OCI-LY7 (cell line): ENCODE measurements at regions not wholly inside any gene's neighbourhood (a gene's known extent, or its start where the extent isn't known, plus 50 kb on each side); places are given as distances from the start of the nearest gene placed in this dataset.

Source experiments
- BruUV-seq: library from RNA; stranded (reverse); fragments of 400-500 nt; replicated peaks from 2 replicates; lab custom pipeline; 2021; lab: Mats Ljungman, UMichigan
- CTCF ChIA-PET: fragments of 300-600 bp; sonication (Branson Sonifier 250); formaldehyde crosslinking; loops from one replicate; lab custom pipeline; 2022; ENCODE audit warnings: antibody characterized with exemption; ENCODE audit not compliant: unreplicated experiment; lab: Charles Lee
- POLR2A ChIA-PET: fragments of 300-600 bp; sonication (Branson Sonifier 250); formaldehyde crosslinking; loops from one replicate; lab custom pipeline; 2022; ENCODE audit warnings: antibody characterized with exemption; lab: Charles Lee
- DNase-seq: peaks from one replicate; pipeline ENCODE4 v3.0.0-alpha.2; 2015; ENCODE audit warnings: low spot score
- H2AFZ ChIP-seq: fragments of 200-600 bp; sonication (generic), shearing (Covaris generic); 2 replicates; pipeline ENCODE4 v1.6.1; 2014; ENCODE audit warnings: mild to moderate bottlenecking, antibody characterized with exemption, low read length, moderate library complexity
- H3K27ac ChIP-seq: fragments of 200-600 bp; sonication (generic); 2 replicates; pipeline ENCODE4 v1.5.1; 2014; ENCODE audit warnings: mixed run types, low read depth, mild to moderate bottlenecking, moderate library complexity, low read length, inconsistent platforms; ENCODE audit not compliant: poor library complexity, severe bottlenecking
- H3K36me3 ChIP-seq: fragments of 200-600 bp; sonication (generic); 2 replicates; pipeline ENCODE4 v1.6.1; 2014; ENCODE audit warnings: mild to moderate bottlenecking, antibody characterized with exemption, low read length, moderate library complexity, mixed read lengths; ENCODE audit not compliant: insufficient read depth
- H3K4me1 ChIP-seq: fragments of 200-600 bp; sonication (generic); 2 replicates; pipeline ENCODE4 v1.5.1; 2014; ENCODE audit warnings: mild to moderate bottlenecking, low read length; ENCODE audit not compliant: insufficient read depth, poor library complexity, severe bottlenecking
- H3K4me2 ChIP-seq: fragments of 200-600 bp; sonication (generic); 2 replicates; pipeline ENCODE4 v1.6.1; 2014; ENCODE audit warnings: mild to moderate bottlenecking, low read length
- H3K4me3 ChIP-seq: fragments of 200-600 bp; sonication (generic); 2 replicates; pipeline ENCODE4 v1.5.1; 2014; ENCODE audit warnings: mild to moderate bottlenecking, low read depth, low read length; ENCODE audit not compliant: poor library complexity, severe bottlenecking
- H3K79me2 ChIP-seq: fragments of 200-600 bp; sonication (generic); 2 replicates; pipeline ENCODE4 v1.6.1; 2016; ENCODE audit warnings: low read depth, mild to moderate bottlenecking, low read length, moderate library complexity, mixed read lengths; ENCODE audit not compliant: insufficient read depth
- H3K9me2 ChIP-seq: fragments of 200-600 bp; sonication (generic); 2 replicates; pipeline ENCODE4 v1.6.1; 2016; ENCODE audit warnings: mild to moderate bottlenecking, low read length, mixed read lengths; ENCODE audit not compliant: insufficient read depth
- H3K9me3 ChIP-seq: fragments of 200-600 bp; sonication (generic); 2 replicates; pipeline ENCODE4 v1.6.1; 2014; ENCODE audit warnings: mild to moderate bottlenecking, mixed run types, low read length, mixed read lengths
- H4K20me1 ChIP-seq: fragments of 200-600 bp; sonication (generic); 2 replicates; pipeline ENCODE4 v1.6.1; 2014; ENCODE audit warnings: mild to moderate bottlenecking, antibody characterized with exemption, low read length, moderate library complexity, mixed read lengths; ENCODE audit not compliant: insufficient read depth
- CTCF ChIP-seq: fragments of 200-600 bp; sonication (generic); conservative IDR thresholded peaks from 2 replicates; pipeline ENCODE4 v1.5.1; 2014; ENCODE audit warnings: mild to moderate bottlenecking, antibody characterized with exemption, low read length, moderate library complexity, mixed read lengths
- EZH2phosphoT487 ChIP-seq: fragments of 200-600 bp; sonication (generic); IDR thresholded peaks from 2 replicates; pipeline ENCODE4 v1.6.1; 2018; ENCODE audit warnings: low read depth, borderline replicate concordance, mild to moderate bottlenecking, mixed run types, antibody characterized with exemption, low read length, moderate library complexity, mixed read lengths
- intact Hi-C: fragments of 100-400 bp; cut with micrococcal nuclease; formaldehyde crosslinking; loops from one replicate; pipeline ENCODE4 v1.10.0; 2022; ENCODE audit not compliant: unreplicated experiment

GRCh38 chr14:25233613-25234012 is 183.7 kb upstream of the STXBP6 start:
- BruUV-seq: no TSS peak
- H2AFZ ChIP-seq: no peak overlapping the region
- H3K36me3 ChIP-seq: no peaks in the 10 kb centered on the region
- H3K27ac ChIP-seq: no peak overlapping the region
- no peak for DNase-seq
- POLR2A ChIA-PET: no interaction called here
- H3K79me2 ChIP-seq: no peaks in the 10 kb centered on the region
- H4K20me1 ChIP-seq: no peaks in the 10 kb centered on the region
- intact Hi-C loops: no loop called here
- H3K4me3 ChIP-seq: no peak overlapping the region
- no peaks in the 10 kb centered on the region for H3K9me3 ChIP-seq
- CTCF ChIA-PET: no interaction called here
- no peaks in the 10 kb centered on the region for H3K4me1 ChIP-seq
- H3K9me2 ChIP-seq: no peaks in the 10 kb centered on the region
- TF ChIP-seq EZH2phosphoT487: no peak
- no peak for TF ChIP-seq CTCF
- no peak overlapping the region for H3K4me2 ChIP-seq

GRCh38 chr14:25231004-25231403 is 181.1 kb upstream of the STXBP6 start:
- Histone ChIP-seq H3K36me3 (no peaks in the 10 kb centered on the region), H3K9me2 (no peaks in the 10 kb centered on the region), H3K4me2 (no peak overlapping the region), H2AFZ (no peak overlapping the region), H3K4me3 (no peak overlapping the region), H3K9me3 (no peaks in the 10 kb centered on the region), H4K20me1 (no peaks in the 10 kb centered on the region), H3K4me1 (no peaks in the 10 kb centered on the region), H3K27ac (no peak overlapping the region), H3K79me2 (no peaks in the 10 kb centered on the region)
- CTCF ChIA-PET: no interaction called here
- intact Hi-C loops: no loop called here
- no peak for DNase-seq
- POLR2A ChIA-PET: interaction anchor here (0.6 to 0.7 kb wide), 2 partner anchors 42 to 189 kb away, joined by 3 read pairs; no protein-coding TSS in a partner anchor
- no TSS peak for BruUV-seq
- TF ChIP-seq CTCF: no peak
- no peak for TF ChIP-seq EZH2phosphoT487

GRCh38 chr14:25226214-25226613 is 176.3 kb upstream of the STXBP6 start:
- ChIA-PET POLR2A (no interaction called here), CTCF (no interaction called here)
- Histone ChIP-seq H3K9me2 (no peaks in the 10 kb centered on the region), H3K27ac (no peak overlapping the region), H3K4me3 (no peak overlapping the region), H3K79me2 (no peaks in the 10 kb centered on the region), H3K4me2 (no peak overlapping the region), H3K4me1 (no peaks in the 10 kb centered on the region), H3K36me3 (no peaks in the 10 kb centered on the region), H2AFZ (no peak overlapping the region), H3K9me3 (no peaks in the 10 kb centered on the region), H4K20me1 (no peaks in the 10 kb centered on the region)
- no peak for DNase-seq
- no TSS peak for BruUV-seq
- intact Hi-C loops: no loop called here
- TF ChIP-seq EZH2phosphoT487 (no peak), CTCF (no peak)
